NCI-H345 treated with DMSO at 0.1 percent for 48 hours (cell line): ENCODE measurements at regions not wholly inside any gene's neighbourhood (a gene's known extent, or its start where the extent isn't known, plus 50 kb on each side); places are given as distances from the start of the nearest gene placed in this dataset.
"Not testable (repeated sequence)": the region's sequence is repeated elsewhere in the genome, so short reads cannot be mapped to it uniquely, and the experiment has no call there.

ENCODE experiments used
- DNase-seq: peaks from one replicate; lab custom pipeline; 2025; ENCODE audit not compliant: unreplicated experiment; lab: John Stamatoyannopoulos, UW

DNA sequence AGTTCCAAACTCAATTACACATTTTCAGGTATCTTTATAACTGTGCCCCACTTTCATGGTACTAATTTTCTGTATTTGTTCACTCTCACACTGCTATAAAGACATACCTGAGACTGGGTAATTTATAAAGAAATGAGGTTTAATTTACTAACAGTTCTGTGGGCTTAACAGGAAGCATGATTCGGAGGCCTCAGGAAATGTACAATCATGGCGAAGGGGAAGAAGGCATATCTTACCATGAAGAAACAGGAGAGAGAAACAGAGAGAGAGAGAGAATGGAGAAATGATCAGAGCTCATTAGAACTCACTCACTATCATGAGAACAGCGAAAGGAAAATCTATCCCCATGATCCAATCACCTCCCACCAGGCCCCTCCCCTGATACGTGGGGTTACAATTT is 874.1 kb upstream of the B3GALT2 start:
- DNase-seq, result no peak

DNA sequence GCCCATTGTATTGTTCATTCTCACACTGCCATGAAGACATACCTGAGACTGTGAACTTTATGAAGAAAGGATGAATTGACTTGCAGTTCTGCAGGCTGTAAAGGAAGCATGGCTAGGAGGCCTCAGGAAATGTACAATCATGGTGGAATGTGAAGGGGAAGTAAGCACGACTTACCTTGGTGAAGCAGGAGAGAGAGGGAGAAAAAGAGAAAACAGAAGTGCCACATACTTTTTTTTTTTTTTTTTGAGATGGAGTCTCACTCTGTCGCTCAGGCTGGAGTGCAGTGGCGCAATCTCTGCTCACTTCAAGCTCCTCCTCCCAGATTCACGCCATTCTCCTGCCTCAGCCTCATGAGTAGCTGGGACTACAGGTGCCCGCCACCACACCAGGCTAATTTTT is 871.9 kb upstream of the B3GALT2 start:
- DNase-seq, result not testable (repeated sequence)

- no peak for DNase-seq
These were observed 869.8 kb upstream of the B3GALT2 start for GRCh38 chr1:194056169-194056568.

DNA sequence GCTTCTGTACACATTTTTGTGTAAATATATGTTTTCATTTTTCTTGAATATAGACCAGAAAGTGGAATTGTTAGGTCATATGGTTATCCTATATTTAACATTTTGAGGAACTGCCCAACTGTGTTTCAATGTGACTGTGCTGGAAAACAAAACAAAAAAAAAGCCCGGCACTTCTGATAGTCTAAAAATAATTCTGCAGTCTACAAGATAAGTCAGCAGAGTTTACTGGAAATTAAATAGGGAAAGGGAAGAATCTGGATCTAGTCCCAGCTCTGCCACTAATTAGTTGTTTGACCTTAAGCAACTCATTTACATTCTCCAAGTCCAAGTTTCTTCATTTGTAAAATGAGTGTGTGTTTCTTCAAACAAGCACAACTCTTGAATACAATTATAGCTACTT is 869.1 kb upstream of the B3GALT2 start:
- no peak for DNase-seq

GRCh38 chr1:194052514-194053338 is 866.3 kb upstream of the B3GALT2 start:
- no peak for DNase-seq

DNA sequence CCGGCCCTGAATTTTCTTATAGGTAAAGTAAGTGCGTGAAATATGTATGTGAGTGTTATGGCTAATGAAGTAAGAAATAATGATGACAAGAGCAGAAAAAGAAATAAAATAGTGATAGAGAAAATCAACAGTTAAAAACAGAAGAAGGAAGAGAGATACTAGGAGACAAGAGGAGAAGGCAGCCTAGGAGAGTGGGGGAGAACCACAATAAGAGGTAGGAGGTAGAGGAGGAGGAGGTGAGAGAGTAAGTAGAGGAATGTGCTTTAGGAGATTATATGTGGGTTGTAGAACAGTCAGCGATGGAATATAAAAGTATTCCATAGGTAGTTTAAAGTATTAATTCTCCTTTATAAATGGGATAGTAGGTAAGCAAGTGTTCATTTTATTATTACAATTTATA is 861.5 kb upstream of the B3GALT2 start:
- DNase-seq, result no peak

- no peak for DNase-seq
These were observed 860.8 kb upstream of the B3GALT2 start for GRCh38 chr1:194047206-194047605.

- DNase-seq, result no peak
These were observed 859.0 kb upstream of the B3GALT2 start for GRCh38 chr1:194045416-194045815.

- no peak for DNase-seq
These were observed 858.5 kb upstream of the B3GALT2 start for GRCh38 chr1:194044892-194045291.

DNA sequence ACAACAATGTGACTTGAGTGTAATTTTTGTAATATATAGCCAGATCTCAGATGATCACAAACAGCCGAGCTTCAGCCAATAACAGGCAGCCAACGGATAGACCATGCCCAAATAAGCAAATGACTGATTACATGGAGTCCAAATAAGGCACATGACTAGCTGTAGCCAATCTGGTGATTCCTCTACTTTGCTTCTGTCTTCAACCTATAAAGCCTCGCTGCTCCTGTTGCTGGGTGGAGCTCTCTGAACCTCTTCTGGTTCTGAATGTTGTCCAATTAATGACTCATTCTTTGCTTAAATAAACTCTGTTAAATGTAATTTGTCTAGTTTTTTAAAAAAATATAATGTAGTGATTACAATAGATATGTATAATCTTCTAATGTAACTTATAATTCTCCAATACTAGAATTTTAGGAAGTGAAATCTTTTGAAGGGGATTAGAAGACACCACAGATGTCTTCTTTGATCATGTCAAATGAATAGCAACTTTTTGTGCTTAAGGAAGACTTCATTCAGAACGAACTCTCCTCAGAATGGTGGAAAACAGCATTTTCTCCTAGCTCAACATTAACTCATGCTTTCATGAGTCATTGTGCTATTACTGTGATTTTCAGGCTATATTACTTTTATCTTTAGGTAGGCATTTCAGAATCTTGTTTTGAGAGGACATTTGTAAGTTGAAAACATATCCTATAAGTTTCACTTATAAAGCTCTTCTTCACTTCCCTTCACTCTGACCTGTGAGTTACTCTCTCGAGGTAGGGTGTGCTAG is 857.8 kb upstream of the B3GALT2 start:
- DNase-seq, result no peak

- DNase-seq, result no peak
These were observed 856.3 kb upstream of the B3GALT2 start for GRCh38 chr1:194042736-194043135.

- DNase-seq, result no peak
These were observed 854.1 kb upstream of the B3GALT2 start for GRCh38 chr1:194040496-194040895.

- DNase-seq, result no peak
These were observed 853.2 kb upstream of the B3GALT2 start for GRCh38 chr1:194039578-194039977.

GRCh38 chr1:194033646-194034045 is 847.2 kb upstream of the B3GALT2 start:
- no peak for DNase-seq

GRCh38 chr1:194028002-194028401 is 841.6 kb upstream of the B3GALT2 start:
- DNase-seq, result no peak

DNA sequence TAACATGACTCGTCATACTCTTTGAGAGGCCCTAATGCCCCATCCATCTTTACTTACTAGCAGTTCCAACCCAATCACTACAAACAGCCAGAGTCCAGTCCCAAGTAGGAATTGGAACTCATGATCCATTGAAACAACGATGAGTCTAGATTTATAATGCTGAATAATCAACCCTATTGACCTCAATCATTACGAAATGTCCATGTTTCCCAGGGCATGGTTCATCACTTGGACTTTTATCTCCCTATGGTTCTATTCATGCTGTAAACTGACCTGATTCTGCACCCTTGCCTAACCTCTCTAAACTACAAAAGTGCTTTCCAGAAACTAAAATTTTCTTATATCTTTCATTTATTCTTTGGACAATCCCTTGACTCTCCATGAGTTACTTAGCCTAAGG is 840.0 kb upstream of the B3GALT2 start:
- DNase-seq, result no peak

- no peak for DNase-seq
These were observed 838.2 kb upstream of the B3GALT2 start for GRCh38 chr1:194024659-194025058.

DNA sequence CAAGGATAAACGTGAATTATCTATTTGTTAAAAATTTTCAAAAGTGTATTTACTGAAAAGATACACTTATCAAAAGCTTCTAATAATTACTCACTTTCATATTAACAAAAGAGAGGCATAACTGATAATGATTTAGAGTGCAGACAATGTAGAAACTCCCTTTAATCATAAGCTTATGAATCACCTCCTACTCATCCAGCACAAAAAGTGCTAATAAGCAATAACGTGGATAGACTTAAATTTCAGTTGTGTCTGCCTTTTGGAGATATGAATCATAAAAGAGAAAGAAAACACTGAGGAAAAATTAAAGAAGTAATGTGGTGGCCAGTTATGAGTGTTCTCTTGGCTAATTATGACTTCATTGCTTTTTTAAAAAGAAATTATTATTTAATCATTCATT is 827.6 kb upstream of the B3GALT2 start:
- DNase-seq, result no peak

DNA sequence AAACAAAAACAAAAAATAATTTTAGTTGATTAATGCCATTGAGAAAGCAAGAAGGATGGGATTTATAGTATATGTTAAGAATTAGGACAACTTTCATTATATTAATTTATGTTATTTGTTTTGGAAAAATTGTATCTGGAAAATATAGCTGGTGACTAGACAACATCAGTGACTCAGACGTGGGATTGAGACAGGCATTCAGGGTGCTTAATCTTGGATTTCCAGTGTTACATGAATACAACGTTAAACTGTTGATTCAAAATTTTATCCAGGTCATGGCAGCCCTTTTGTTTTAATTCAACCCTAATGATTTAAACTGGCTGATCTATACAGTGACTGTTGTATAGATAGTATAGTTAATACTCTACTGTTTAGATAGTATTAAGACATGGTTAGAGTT is 827.1 kb upstream of the B3GALT2 start:
- no peak for DNase-seq

- peak; percentile 40 for DNase-seq
These were observed 817.7 kb upstream of the B3GALT2 start for GRCh38 chr1:194004146-194004545.

DNA sequence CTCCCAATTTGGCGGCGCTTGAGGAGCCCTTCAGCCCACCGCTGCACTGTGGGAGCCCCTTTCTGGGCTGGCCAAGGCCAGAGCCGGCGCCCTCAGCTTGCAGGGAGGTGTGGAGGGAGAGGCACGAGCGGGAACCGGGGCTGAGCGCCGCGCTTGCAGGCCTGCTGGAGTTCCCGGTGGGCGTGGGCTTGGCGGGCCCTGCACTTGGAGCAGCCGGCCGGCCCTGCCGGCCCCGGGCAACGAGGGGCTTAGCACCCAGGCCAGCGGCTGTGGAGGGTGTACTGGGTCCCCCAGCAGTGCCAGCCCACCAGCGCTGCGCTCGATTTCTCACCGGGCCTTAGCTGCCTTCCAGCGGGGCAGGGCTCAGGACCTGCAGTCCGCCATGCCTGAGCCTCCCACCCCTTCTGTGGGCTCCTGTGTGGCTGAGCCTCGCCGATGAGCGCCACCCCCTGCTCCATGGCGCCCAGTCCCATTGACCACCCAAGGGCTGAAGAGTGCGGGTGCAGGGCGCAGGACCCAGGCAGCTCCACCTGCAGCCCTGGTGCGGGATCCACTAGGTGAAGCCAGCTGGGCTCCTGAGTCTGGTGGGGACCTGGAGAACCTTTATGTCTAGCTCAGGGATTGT is 815.4 kb upstream of the B3GALT2 start:
- DNase-seq, result not testable (repeated sequence)

GRCh38 chr1:193988885-193989284 is 802.5 kb upstream of the B3GALT2 start:
- no peak for DNase-seq
